PC-9 (cell line): ENCODE measurements at regions not wholly inside any gene's neighbourhood (a gene's known extent, or its start where the extent isn't known, plus 50 kb on each side); places are given as distances from the start of the nearest gene placed in this dataset.

Experiments used
- BruUV-seq: library from RNA; stranded (reverse); fragments of 400-500 nt; replicated peaks from 2 replicates; lab custom pipeline; 2021; lab: Mats Ljungman, UMichigan
- CTCF ChIA-PET: fragments of 300-600 bp; sonication (Branson Sonifier 250); formaldehyde crosslinking; loops from one replicate; lab custom pipeline; 2022; ENCODE audit warnings: antibody characterized with exemption; lab: Charles Lee
- POLR2A ChIA-PET: fragments of 300-600 bp; sonication (Branson Sonifier 250); formaldehyde crosslinking; loops from one replicate; lab custom pipeline; 2022; ENCODE audit warnings: antibody characterized with exemption; ENCODE audit not compliant: unreplicated experiment; lab: Charles Lee
- DNase-seq, 2 experiments: peaks; one replicate each; pipeline versions ENCODE4 v3.0.0 to v3.0.0-alpha.2; 2015 to 2022; ENCODE audit warnings: mixed read lengths in 1 of 2
- H2AFZ ChIP-seq: fragments of 200-600 bp; sonication (generic); 2 replicates; pipeline ENCODE4 v1.8.1; 2017; ENCODE audit warnings: antibody characterized with exemption
- H3F3A ChIP-seq: fragments of 200-600 bp; sonication (generic); 2 replicates; pipeline ENCODE4 v1.8.1; 2017; ENCODE audit warnings: antibody characterized with exemption, mild to moderate bottlenecking, low read depth; ENCODE audit not compliant: insufficient read depth
- H3K27ac ChIP-seq: fragments of 200-600 bp; sonication (generic); 2 replicates; pipeline ENCODE4 v1.6.1; 2016; ENCODE audit warnings: mixed run types
- H3K27me3 ChIP-seq: fragments of 200-600 bp; sonication (generic); 2 replicates; pipeline ENCODE4 v1.6.1; 2016; ENCODE audit warnings: low read depth, mixed run types; ENCODE audit not compliant: insufficient read depth
- H3K36me3 ChIP-seq: fragments of 200-600 bp; sonication (generic); 2 replicates; pipeline ENCODE4 v1.6.1; 2016; ENCODE audit warnings: low read depth, mixed run types
- H3K4me1 ChIP-seq: fragments of 200-600 bp; sonication (generic); replicated peaks from 2 replicates; pipeline ENCODE4 v1.6.1; 2016; ENCODE audit warnings: mixed run types; ENCODE audit not compliant: insufficient read depth
- H3K4me2 ChIP-seq: fragments of 200-600 bp; sonication (generic); 2 replicates; pipeline ENCODE4 v1.6.1; 2017; ENCODE audit warnings: mixed run types
- H3K4me3 ChIP-seq: fragments of 200-600 bp; sonication (generic); 2 replicates; pipeline ENCODE4 v1.6.1; 2016; ENCODE audit warnings: mixed run types
- H3K79me2 ChIP-seq: fragments of 200-600 bp; sonication (generic); 2 replicates; pipeline ENCODE4 v1.6.1; 2017; ENCODE audit warnings: low read depth, mixed run types
- H3K9me2 ChIP-seq: fragments of 200-600 bp; sonication (generic); 2 replicates; pipeline ENCODE4 v1.8.1; 2017; ENCODE audit warnings: mild to moderate bottlenecking; ENCODE audit not compliant: insufficient read depth
- H3K9me3 ChIP-seq: fragments of 200-600 bp; sonication (generic); 2 replicates; pipeline ENCODE4 v1.8.1; 2016; ENCODE audit warnings: low read depth; ENCODE audit not compliant: insufficient read depth
- H4K20me1 ChIP-seq: fragments of 200-600 bp; sonication (generic); 2 replicates; pipeline ENCODE4 v1.8.1; 2017; ENCODE audit not compliant: insufficient read depth
- EZH2 ChIP-seq: fragments of 200-600 bp; sonication (generic); IDR thresholded peaks from 2 replicates; pipeline ENCODE4 v1.8.0; 2017; ENCODE audit warnings: antibody characterized with exemption, low read depth
- intact Hi-C: fragments of 100-400 bp; cut with micrococcal nuclease; formaldehyde crosslinking; loops from one replicate; pipeline ENCODE4 v1.10.0; 2022; ENCODE audit not compliant: unreplicated experiment
- TF ChIP-seq, protein P1 (sequence below): fragments of 200-600 bp; sonication (generic); conservative IDR thresholded peaks from 2 replicates; pipeline ENCODE4 v1.6.1; 2017; ENCODE audit warnings: mixed run types, antibody characterized with exemption, mild to moderate bottlenecking, moderate library complexity

DNA sequence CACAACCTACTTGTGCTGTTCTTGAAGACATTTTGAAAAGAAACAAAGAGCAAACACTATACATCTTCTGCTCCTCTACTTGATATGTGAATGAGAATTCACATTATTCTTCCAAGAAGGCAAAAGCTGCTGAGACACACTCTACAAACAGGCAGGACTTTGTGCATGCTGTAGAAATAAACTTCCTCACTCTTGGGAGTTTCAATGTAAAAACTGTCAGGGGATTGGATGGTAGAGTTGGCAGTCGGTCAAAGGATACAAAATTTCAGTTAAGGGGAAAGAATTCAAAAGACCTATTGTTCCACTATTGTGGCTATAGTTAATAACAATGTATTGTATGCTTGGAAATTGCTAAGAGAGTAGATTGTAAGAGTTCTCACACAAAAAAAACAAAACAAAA, 196.3 kb downstream of the MC4R start:
- H3K36me3 ChIP-seq = no peaks in the 10 kb centered on the region
- TF ChIP-seq, protein P1, sequence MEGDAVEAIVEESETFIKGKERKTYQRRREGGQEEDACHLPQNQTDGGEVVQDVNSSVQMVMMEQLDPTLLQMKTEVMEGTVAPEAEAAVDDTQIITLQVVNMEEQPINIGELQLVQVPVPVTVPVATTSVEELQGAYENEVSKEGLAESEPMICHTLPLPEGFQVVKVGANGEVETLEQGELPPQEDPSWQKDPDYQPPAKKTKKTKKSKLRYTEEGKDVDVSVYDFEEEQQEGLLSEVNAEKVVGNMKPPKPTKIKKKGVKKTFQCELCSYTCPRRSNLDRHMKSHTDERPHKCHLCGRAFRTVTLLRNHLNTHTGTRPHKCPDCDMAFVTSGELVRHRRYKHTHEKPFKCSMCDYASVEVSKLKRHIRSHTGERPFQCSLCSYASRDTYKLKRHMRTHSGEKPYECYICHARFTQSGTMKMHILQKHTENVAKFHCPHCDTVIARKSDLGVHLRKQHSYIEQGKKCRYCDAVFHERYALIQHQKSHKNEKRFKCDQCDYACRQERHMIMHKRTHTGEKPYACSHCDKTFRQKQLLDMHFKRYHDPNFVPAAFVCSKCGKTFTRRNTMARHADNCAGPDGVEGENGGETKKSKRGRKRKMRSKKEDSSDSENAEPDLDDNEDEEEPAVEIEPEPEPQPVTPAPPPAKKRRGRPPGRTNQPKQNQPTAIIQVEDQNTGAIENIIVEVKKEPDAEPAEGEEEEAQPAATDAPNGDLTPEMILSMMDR = no peak
- TF ChIP-seq EZH2 = no peak
- H3F3A ChIP-seq = no peaks in the 10 kb centered on the region
- no peaks in the 10 kb centered on the region for H4K20me1 ChIP-seq
- DNase-seq = no peak
- no peak overlapping the region for H3K4me3 ChIP-seq
- no peak overlapping the region; the same call in 1 of the 2 replicates for H2AFZ ChIP-seq
- H3K9me2 ChIP-seq = no peaks in the 10 kb centered on the region
- ChIA-PET CTCF (no interaction called here), POLR2A (no interaction called here)
- no peaks in the 10 kb centered on the region for H3K9me3 ChIP-seq
- BruUV-seq = no TSS peak
- no peak overlapping the region for H3K27ac ChIP-seq
- H3K4me1 ChIP-seq = no peaks in the 10 kb centered on the region
- H3K79me2 ChIP-seq = no peaks in the 10 kb centered on the region
- no peaks in the 10 kb centered on the region for H3K27me3 ChIP-seq
- no peak overlapping the region for H3K4me2 ChIP-seq
- intact Hi-C loops = no loop called here

DNA sequence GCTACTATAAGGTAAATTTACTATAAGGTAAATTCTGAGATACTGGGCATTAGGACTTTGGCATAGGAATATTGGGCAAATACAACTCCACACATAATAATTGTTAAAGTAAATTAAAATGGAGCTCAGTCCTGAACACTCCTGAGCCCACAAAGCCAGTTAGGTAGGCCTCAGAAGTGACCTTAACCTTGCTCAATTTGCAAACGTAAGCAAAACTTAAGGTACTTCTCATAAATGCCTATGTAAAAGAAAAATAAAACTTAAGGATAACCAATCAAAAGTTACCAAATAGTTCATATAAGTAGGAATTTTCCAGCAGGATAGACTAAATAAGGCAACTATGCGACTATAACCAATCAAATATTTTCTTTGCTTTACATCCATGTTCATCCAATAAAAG, 197.7 kb downstream of the MC4R start:
- POLR2A ChIA-PET = no interaction called here
- CTCF ChIA-PET = no interaction called here
- Histone ChIP-seq H3K9me3 (no peaks in the 10 kb centered on the region), H3K4me1 (no peaks in the 10 kb centered on the region), H3F3A (no peaks in the 10 kb centered on the region), H3K79me2 (no peaks in the 10 kb centered on the region), H3K27me3 (no peaks in the 10 kb centered on the region), H3K36me3 (no peaks in the 10 kb centered on the region), H3K4me3 (no peak overlapping the region), H2AFZ (no peak overlapping the region), H3K9me2 (no peaks in the 10 kb centered on the region), H3K4me2 (no peak overlapping the region), H3K27ac (no peak overlapping the region), H4K20me1 (no peaks in the 10 kb centered on the region)
- no peak for DNase-seq
- no peak for TF ChIP-seq EZH2
- TF ChIP-seq, protein P1 = no peak
- no TSS peak for BruUV-seq
- intact Hi-C loops = no loop called here

GRCh38 chr18:60172030-60172429, 200.5 kb downstream of the MC4R start:
- Histone ChIP-seq H3F3A (no peaks in the 10 kb centered on the region), H3K27ac (no peak overlapping the region), H3K36me3 (no peaks in the 10 kb centered on the region), H3K4me2 (no peak overlapping the region), H2AFZ (no peak overlapping the region), H3K4me1 (no peaks in the 10 kb centered on the region), H3K4me3 (no peak overlapping the region), H3K79me2 (no peaks in the 10 kb centered on the region), H3K9me2 (no peaks in the 10 kb centered on the region), H4K20me1 (no peaks in the 10 kb centered on the region), H3K27me3 (no peaks in the 10 kb centered on the region), H3K9me3 (no peaks in the 10 kb centered on the region)
- intact Hi-C loops = no loop called here
- ChIA-PET POLR2A (no interaction called here), CTCF (no interaction called here)
- no peak for TF ChIP-seq EZH2
- TF ChIP-seq, protein P1 = no peak
- no peak for DNase-seq
- no TSS peak for BruUV-seq
